Keratinocyte (primary cell): ENCODE measurements at regions not wholly inside any gene's neighbourhood (a gene's known extent, or its start where the extent isn't known, plus 50 kb on each side); places are given as distances from the start of the nearest gene placed in this dataset.

Experiments used
- DNase-seq: peaks from one replicate; pipeline ENCODE4 v3.0.0-alpha.2; 2011; ENCODE audit warnings: low read depth, missing footprints, low spot score
- FAIRE-seq: peaks from 2 replicates; lab custom pipeline; 2011; peaks lifted over from hg19 to GRCh38; lab: Jason Lieb, UNC
- H2AFZ ChIP-seq: 2 replicates; pipeline ENCODE4 v1.6.0; 2012; ENCODE audit warnings: low read length, control low read depth, inconsistent platforms; ENCODE audit not compliant: control insufficient read depth
- H3K27ac ChIP-seq: 2 replicates; pipeline ENCODE4 v1.5.1; 2011; ENCODE audit warnings: low read length; ENCODE audit not compliant: control insufficient read depth, insufficient read depth
- H3K27me3 ChIP-seq: 3 replicates; pipeline ENCODE4 v1.6.0; 2011; ENCODE audit warnings: low read length; ENCODE audit not compliant: control insufficient read depth, insufficient read depth; ENCODE audit errors: extremely low read depth
- H3K36me3 ChIP-seq, 2 experiments: 2 replicates in 1 of 2; 3 replicates in 1 of 2; pipeline ENCODE4 v1.5.1; 2011; ENCODE audit warnings: low read length in 2 of 2, mild to moderate bottlenecking in 1 of 2; ENCODE audit not compliant: control insufficient read depth in 2 of 2, insufficient read depth in 2 of 2; ENCODE audit errors: extremely low read depth in 1 of 2
- H3K4me1 ChIP-seq: 3 replicates; pipeline ENCODE4 v1.5.1; 2011; ENCODE audit warnings: low read length; ENCODE audit not compliant: control insufficient read depth, insufficient read depth; ENCODE audit errors: extremely low read depth
- H3K4me2 ChIP-seq: 3 replicates; pipeline ENCODE4 v1.6.0; 2011; ENCODE audit warnings: low read depth, low read length; ENCODE audit not compliant: control insufficient read depth, insufficient read depth; ENCODE audit errors: extremely low read depth
- H3K4me3 ChIP-seq, 3 experiments: fragments of 200-600 bp in 1 of 3; sonication (generic) in 1 of 3; 2 replicates in 2 of 3; 3 replicates in 1 of 3; pipeline ENCODE4 v1.5.1; 2011 to 2016; ENCODE audit warnings: low read length in 3 of 3, mild to moderate bottlenecking in 3 of 3, control low read depth in 2 of 3, inconsistent platforms in 1 of 3, low read depth in 1 of 3, mixed read lengths in 1 of 3, mixed run types in 1 of 3, moderate library complexity in 1 of 3; ENCODE audit not compliant: control insufficient read depth in 2 of 3, insufficient read depth in 2 of 3; ENCODE audit errors: extremely low read depth in 1 of 3
- H3K79me2 ChIP-seq: 2 replicates; pipeline ENCODE4 v1.6.0; 2012; ENCODE audit warnings: low read length; ENCODE audit not compliant: control insufficient read depth, insufficient read depth
- H3K9ac ChIP-seq: 3 replicates; pipeline ENCODE4 v1.6.0; 2011; ENCODE audit warnings: low read length; ENCODE audit not compliant: control insufficient read depth, insufficient read depth; ENCODE audit errors: extremely low read depth
- H3K9me1 ChIP-seq: 3 replicates; pipeline ENCODE4 v1.6.0; 2011; ENCODE audit warnings: low read length; ENCODE audit not compliant: control insufficient read depth, insufficient read depth; ENCODE audit errors: extremely low read depth
- H3K9me3 ChIP-seq: 2 replicates; pipeline ENCODE4 v1.5.1; 2012; ENCODE audit warnings: low read depth, low read length; ENCODE audit not compliant: control insufficient read depth
- H4K20me1 ChIP-seq: 3 replicates; pipeline ENCODE4 v1.6.0; 2011; ENCODE audit warnings: low read length; ENCODE audit not compliant: control insufficient read depth, insufficient read depth; ENCODE audit errors: extremely low read depth
- CTCF ChIP-seq, 3 experiments: IDR thresholded peaks in 1 of 3; conservative IDR thresholded peaks in 1 of 3; optimal IDR thresholded peaks in 1 of 3; 2 replicates in 2 of 3; 3 replicates in 1 of 3; pipeline versions ENCODE3 to v1.5.1; 2011; ENCODE audit warnings: low read length in 3 of 3, mild to moderate bottlenecking in 3 of 3, moderate library complexity in 2 of 3, control low read depth in 1 of 3, inconsistent platforms in 1 of 3; ENCODE audit not compliant: insufficient read depth in 2 of 3; ENCODE audit errors: extremely low read depth in 1 of 3
- EZH2 ChIP-seq: IDR thresholded peaks from one replicate; pipeline ENCODE4 v1.6.1; 2012; ENCODE audit warnings: inconsistent platforms, mild to moderate bottlenecking, low read length, moderate library complexity
- dilution Hi-C: fragments of 300-500 bp; cut with MboI; formaldehyde crosslinking; loops from one replicate; pipeline ENCODE4 v1.7.0; 2020; ENCODE audit warnings: low sequenced_read_pairs; ENCODE audit not compliant: extremely low pct_ligation_motif_present

- FAIRE-seq (no peak), DNase-seq (no peak)
- H3K4me1 ChIP-seq: no peaks in the 10 kb centered on the region
- no peaks in the 10 kb centered on the region for H3K9me1 ChIP-seq
- no peaks in the 10 kb centered on the region for H4K20me1 ChIP-seq
- H3K9me3 ChIP-seq: no peaks in the 10 kb centered on the region
- no peak overlapping the region for H3K27ac ChIP-seq
- dilution Hi-C loops: no loop called here
- no peaks in the 10 kb centered on the region for H3K36me3 ChIP-seq
- no peak overlapping the region for H3K4me2 ChIP-seq
- H3K4me3 ChIP-seq: no peak overlapping the region
- no peak overlapping the region for H2AFZ ChIP-seq
- H3K9ac ChIP-seq: no peak overlapping the region
- no peaks in the 10 kb centered on the region for H3K27me3 ChIP-seq
- H3K79me2 ChIP-seq: no peaks in the 10 kb centered on the region
- TF ChIP-seq EZH2 (no peak), CTCF (optimal IDR thresholded peaks at IDR 0.05 in 1 of 3, IDR thresholded peaks at IDR 0.05 in 1 of 3, conservative IDR thresholded peaks at IDR 0.05 in 1 of 3; ENCODE audit: extremely low read depth in 1 of 3, insufficient read depth in 2 of 3, low read length in 3 of 3) (no peak)
Observed at GRCh38 chr15:81765816-81766215, 280.0 kb downstream of the MEX3B start.

GRCh38 chr15:81763304-81763703 lies 282.5 kb downstream of the MEX3B start:
- dilution Hi-C loops: no loop called here
- no peaks in the 10 kb centered on the region for H3K4me1 ChIP-seq

More at GRCh38 chr15:81763304-81763703, 282.5 kb downstream of the MEX3B start:
- no peaks in the 10 kb centered on the region for H3K9me1 ChIP-seq
- FAIRE-seq (no peak), DNase-seq (no peak)
- no peak overlapping the region for H3K27ac ChIP-seq
- H3K4me2 ChIP-seq: no peak overlapping the region
- no peak overlapping the region for H2AFZ ChIP-seq
- H3K27me3 ChIP-seq: no peaks in the 10 kb centered on the region
- no peak overlapping the region for H3K4me3 ChIP-seq
- no peak overlapping the region for H3K9ac ChIP-seq
- no peak for TF ChIP-seq EZH2
- no peak for TF ChIP-seq CTCF (optimal IDR thresholded peaks at IDR 0.05 in 1 of 3, IDR thresholded peaks at IDR 0.05 in 1 of 3, conservative IDR thresholded peaks at IDR 0.05 in 1 of 3; ENCODE audit: extremely low read depth in 1 of 3, insufficient read depth in 2 of 3, low read length in 3 of 3)
- no peaks in the 10 kb centered on the region for H3K36me3 ChIP-seq
- no peaks in the 10 kb centered on the region for H3K79me2 ChIP-seq
- no peaks in the 10 kb centered on the region for H3K9me3 ChIP-seq
- H4K20me1 ChIP-seq: no peaks in the 10 kb centered on the region
